Activated naive CD4-positive, alpha-beta T cell treated with anti-CD3 and anti-CD28 coated beads, Interleukin-2, amount 10 ng/mL, durations not matched to agents 7 days and 5 days (primary cell): ENCODE measurements at regions not wholly inside any gene's neighbourhood (a gene's known extent, or its start where the extent isn't known, plus 50 kb on each side); places are given as distances from the start of the nearest gene placed in this dataset.
"Not testable (repeated sequence)": the region's sequence is repeated elsewhere in the genome, so short reads cannot be mapped to it uniquely, and the experiment has no call there.

Source experiments
- CTCF ChIA-PET: fragments of 350-600 bp; sonication (Branson Sonifier 250); formaldehyde crosslinking; loops from one replicate; lab custom pipeline; 2021; ENCODE audit warnings: antibody characterized with exemption; lab: Charles Lee
- DNase-seq: peaks from one replicate; pipeline ENCODE4 v3.0.0-alpha.2; 2020
- H3K27ac Mint-ChIP-seq: one replicate; pipeline ENCODE4 v1.8.0; 2021; ENCODE audit warnings: mild to moderate bottlenecking, moderate library complexity, mixed read lengths
- H3K27me3 Mint-ChIP-seq: one replicate; pipeline ENCODE4 v1.8.0; 2021; ENCODE audit warnings: mild to moderate bottlenecking, mixed read lengths
- H3K36me3 Mint-ChIP-seq: one replicate; pipeline ENCODE4 v1.8.0; 2021; ENCODE audit warnings: mixed read lengths
- H3K4me1 Mint-ChIP-seq: one replicate; pipeline ENCODE4 v1.8.0; 2021; ENCODE audit warnings: mixed read lengths
- H3K4me3 Mint-ChIP-seq: one replicate; pipeline ENCODE4 v1.8.0; 2021; ENCODE audit warnings: mild to moderate bottlenecking, moderate library complexity, mixed read lengths
- H3K9me3 Mint-ChIP-seq: one replicate; pipeline ENCODE4 v1.8.0; 2021; ENCODE audit warnings: mixed read lengths

DNA sequence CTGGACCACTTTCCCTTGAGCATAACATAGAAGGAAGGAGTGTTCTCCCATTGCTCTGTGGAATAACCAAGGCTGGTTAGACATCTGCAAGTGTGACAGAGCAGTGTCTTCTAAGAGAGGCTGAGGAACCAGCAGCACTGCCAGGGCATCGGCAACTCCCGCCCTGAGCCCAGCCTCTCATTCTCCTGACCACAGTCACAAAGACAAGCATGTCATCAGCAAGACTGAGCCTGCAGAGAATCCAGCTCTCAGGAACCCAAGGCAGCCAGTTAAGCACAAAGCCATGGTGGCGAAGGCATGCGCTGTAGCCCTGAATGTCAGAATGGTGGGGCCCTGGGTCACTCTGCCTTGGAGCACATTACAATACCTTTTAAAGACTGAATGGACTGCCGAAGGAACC is 253.9 kb downstream of the AGTPBP1 start:
- DNase-seq, result no peak
- no peak overlapping the region for H3K4me3 Mint-ChIP-seq
- no peak overlapping the region for H3K27ac Mint-ChIP-seq
- CTCF ChIA-PET, result no interaction called here
- H3K27me3 Mint-ChIP-seq, result peaks cover 10% of the 10 kb centered on the region
- H3K36me3 Mint-ChIP-seq, result no peaks in the 10 kb centered on the region
- no peaks in the 10 kb centered on the region for H3K4me1 Mint-ChIP-seq
- no peaks in the 10 kb centered on the region for H3K9me3 Mint-ChIP-seq

DNA sequence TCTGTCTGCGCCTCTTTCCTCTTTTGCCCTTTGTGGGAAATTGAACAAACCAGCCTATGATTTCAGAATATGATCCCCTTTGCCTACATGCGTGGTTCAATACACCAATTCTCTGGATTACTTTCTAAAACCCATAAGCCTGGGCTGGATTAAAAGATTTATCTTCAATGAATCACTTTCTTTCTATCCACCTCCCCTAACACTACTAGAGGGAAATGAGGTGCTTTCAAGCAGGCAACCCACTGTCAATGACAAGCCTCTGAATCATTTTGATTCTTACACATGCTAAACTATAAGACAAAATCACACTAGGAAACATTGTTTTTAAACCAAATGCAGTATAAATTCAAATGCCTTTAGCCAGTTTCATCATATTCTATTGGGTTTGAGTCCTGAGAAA is 257.5 kb downstream of the AGTPBP1 start:
- Mint-ChIP-seq H3K36me3 (no peaks in the 10 kb centered on the region), H3K9me3 (no peaks in the 10 kb centered on the region), H3K4me1 (no peaks in the 10 kb centered on the region), H3K27me3 (peaks cover 19% of the 10 kb centered on the region), H3K4me3 (no peak overlapping the region), H3K27ac (no peak overlapping the region)
- CTCF ChIA-PET, result no interaction called here
- DNase-seq, result no peak

DNA sequence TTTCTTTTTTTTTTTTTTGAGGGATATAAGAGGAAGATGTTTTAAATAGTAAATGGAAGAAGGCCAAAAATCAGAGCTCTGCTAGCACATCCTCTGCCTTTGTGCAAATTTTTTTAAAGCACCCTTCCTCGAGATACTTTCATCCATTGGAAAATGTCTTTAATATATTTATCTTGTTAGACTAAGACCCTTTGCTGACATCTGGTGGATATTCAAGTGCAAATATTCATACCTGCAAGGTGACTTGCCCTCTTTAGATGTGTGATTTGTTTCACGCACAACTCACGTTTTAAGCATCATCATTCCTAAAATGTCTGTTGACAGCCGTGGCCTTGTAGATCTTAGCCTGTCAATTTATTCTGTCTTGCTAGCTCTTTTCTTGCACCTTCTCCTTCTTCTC is 258.5 kb downstream of the AGTPBP1 start:
- Mint-ChIP-seq H3K27me3 (peaks cover 18% of the 10 kb centered on the region), H3K9me3 (no peaks in the 10 kb centered on the region), H3K27ac (no peak overlapping the region), H3K36me3 (no peaks in the 10 kb centered on the region), H3K4me3 (no peak overlapping the region), H3K4me1 (no peaks in the 10 kb centered on the region)
- CTCF ChIA-PET, result no interaction called here
- no peak for DNase-seq

DNA sequence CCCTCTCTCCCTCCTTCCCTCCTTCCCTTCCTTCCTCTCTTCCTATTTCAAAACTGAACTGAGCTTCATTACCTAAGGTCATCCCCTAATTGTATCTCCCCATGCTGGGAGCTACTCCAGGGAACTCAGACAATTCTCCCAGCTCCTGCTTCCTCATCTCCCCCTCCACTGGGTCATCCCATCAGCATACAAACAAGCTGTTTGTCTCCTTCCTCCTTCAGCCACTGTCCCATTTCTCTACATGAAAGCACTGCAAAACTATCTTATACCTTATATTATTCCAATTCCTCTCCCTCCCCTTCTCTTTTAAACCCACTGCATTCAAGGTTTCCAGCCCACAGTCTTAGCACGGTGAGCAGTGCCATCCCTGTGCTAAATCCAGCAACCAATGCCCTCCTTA is 262.4 kb downstream of the AGTPBP1 start:
- Mint-ChIP-seq H3K9me3 (peaks cover 3% of the 10 kb centered on the region), H3K4me3 (no peak overlapping the region), H3K27ac (no peak overlapping the region), H3K36me3 (no peaks in the 10 kb centered on the region), H3K27me3 (peaks cover 14% of the 10 kb centered on the region), H3K4me1 (no peaks in the 10 kb centered on the region)
- CTCF ChIA-PET, result no interaction called here
- DNase-seq, result no peak

DNA sequence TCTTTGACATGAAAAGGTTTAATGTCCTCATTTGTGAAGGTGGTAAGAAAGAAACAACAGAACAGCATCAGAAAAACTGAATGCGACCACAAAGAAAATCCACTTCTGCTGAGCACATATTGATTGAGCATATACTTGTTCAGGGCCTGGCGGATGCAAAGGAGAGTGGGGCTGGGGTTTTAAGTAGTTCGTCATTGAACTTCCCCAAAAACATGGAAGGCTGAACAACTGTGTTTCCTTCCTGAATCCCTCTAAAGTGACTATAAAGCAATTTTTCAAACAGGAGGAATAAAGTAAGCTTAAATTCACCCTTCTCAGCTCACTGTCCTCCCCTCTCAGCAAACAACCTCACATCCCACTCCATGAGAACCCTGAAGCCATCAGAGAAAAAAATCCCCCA is 262.9 kb downstream of the AGTPBP1 start:
- CTCF ChIA-PET, result no interaction called here
- Mint-ChIP-seq H3K4me3 (no peak overlapping the region), H3K4me1 (no peaks in the 10 kb centered on the region), H3K27ac (no peak overlapping the region), H3K9me3 (peaks cover 3% of the 10 kb centered on the region), H3K36me3 (no peaks in the 10 kb centered on the region), H3K27me3 (peaks cover 14% of the 10 kb centered on the region)
- DNase-seq, result no peak

DNA sequence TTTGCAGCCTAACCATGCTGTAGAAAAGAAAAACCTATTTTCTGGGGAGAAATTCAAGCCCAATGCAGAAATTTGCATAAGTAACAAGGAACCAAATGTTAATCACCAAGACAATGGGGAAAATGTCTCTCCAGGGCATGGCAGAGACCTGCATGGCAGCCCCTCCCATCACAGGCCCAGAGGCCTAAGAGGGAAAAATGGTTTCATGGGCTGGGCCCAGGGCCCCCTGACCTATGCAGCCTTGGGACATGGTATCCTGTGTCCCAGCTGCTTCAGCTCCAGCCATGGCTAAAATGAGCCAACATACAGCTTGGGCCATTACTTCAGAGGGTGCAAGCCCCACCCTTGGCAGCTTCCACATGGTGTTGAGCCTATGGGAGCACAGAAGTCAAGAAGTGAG is 266.9 kb downstream of the AGTPBP1 start:
- DNase-seq, CTCF ChIA-PET, H3K27ac Mint-ChIP-seq, H3K4me3 Mint-ChIP-seq, H3K4me1 Mint-ChIP-seq, H3K9me3 Mint-ChIP-seq, H3K27me3 Mint-ChIP-seq, H3K36me3 Mint-ChIP-seq: not testable (repeated sequence)

DNA sequence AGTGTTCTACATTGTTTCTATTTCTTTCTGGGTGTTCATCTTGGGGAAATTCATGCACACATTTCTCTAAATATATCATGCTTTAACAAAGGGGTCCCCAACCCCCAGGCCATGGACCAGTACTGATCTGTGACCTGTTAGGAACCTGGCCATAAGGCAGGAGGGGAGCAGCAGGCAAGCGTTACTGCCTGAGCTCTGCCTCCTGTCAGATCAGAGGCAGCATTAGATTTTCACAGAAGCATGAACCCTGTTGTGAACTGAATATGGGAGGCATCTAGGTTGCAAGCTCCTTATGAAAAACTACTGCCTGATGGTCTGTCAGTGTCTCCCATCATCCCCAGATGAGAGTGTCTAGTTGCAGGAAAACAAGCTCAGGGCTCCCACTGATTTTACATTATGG is 270.0 kb downstream of the AGTPBP1 start:
- CTCF ChIA-PET, result no interaction called here
- no peaks in the 10 kb centered on the region for H3K36me3 Mint-ChIP-seq
- no peaks in the 10 kb centered on the region for H3K27me3 Mint-ChIP-seq
- H3K4me1 Mint-ChIP-seq, result no peaks in the 10 kb centered on the region
- no peak overlapping the region for H3K27ac Mint-ChIP-seq
- DNase-seq, result no peak
- H3K4me3 Mint-ChIP-seq, result no peak overlapping the region
- H3K9me3 Mint-ChIP-seq, result peaks cover 3% of the 10 kb centered on the region

DNA sequence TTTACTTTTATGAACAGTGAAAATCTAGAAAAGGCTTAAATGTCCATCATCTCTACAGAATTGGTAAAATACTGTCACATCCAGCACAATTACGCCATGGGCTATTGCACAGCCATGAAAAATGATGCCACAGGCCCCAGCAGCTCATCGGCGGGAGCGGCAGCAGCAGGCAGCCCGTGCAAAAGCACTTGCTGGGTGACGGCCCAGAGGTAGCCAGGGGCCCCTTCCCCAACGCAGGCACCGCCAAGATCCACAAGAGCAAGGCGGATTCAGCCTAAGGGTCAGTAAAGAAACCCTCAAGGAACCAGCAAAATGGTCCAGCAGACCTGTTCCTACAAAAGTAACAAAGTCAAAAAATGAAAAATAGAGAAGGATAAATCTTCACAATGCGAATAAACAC is 272.7 kb downstream of the AGTPBP1 start:
- no peaks in the 10 kb centered on the region for H3K9me3 Mint-ChIP-seq
- DNase-seq, result no peak
- H3K27ac Mint-ChIP-seq, result no peak overlapping the region
- no peak overlapping the region for H3K4me3 Mint-ChIP-seq
- no peaks in the 10 kb centered on the region for H3K4me1 Mint-ChIP-seq
- CTCF ChIA-PET, result no interaction called here
- no peaks in the 10 kb centered on the region for H3K27me3 Mint-ChIP-seq
- no peaks in the 10 kb centered on the region for H3K36me3 Mint-ChIP-seq

DNA sequence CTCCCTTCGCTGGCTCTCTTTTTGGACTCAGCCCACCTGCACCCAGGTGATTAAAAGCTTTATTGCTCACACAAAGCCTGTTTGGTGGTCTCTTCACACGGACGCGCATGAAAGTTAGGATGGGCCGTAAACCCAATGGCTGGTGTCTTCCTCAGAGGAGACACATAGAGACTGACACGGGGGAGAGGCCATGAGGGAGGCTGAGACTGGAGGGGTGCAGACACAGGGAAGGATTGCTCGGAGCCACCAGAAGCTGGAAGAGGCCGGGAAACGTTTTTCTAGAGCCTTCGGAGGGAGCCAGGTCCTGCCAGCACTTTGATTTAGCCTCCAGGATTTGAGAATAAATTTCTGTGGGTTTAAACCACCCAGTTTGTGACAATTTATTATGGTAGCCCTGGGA is 274.9 kb downstream of the AGTPBP1 start:
- H3K9me3 Mint-ChIP-seq, result no peaks in the 10 kb centered on the region
- H3K4me3 Mint-ChIP-seq, result no peak overlapping the region

DNA sequence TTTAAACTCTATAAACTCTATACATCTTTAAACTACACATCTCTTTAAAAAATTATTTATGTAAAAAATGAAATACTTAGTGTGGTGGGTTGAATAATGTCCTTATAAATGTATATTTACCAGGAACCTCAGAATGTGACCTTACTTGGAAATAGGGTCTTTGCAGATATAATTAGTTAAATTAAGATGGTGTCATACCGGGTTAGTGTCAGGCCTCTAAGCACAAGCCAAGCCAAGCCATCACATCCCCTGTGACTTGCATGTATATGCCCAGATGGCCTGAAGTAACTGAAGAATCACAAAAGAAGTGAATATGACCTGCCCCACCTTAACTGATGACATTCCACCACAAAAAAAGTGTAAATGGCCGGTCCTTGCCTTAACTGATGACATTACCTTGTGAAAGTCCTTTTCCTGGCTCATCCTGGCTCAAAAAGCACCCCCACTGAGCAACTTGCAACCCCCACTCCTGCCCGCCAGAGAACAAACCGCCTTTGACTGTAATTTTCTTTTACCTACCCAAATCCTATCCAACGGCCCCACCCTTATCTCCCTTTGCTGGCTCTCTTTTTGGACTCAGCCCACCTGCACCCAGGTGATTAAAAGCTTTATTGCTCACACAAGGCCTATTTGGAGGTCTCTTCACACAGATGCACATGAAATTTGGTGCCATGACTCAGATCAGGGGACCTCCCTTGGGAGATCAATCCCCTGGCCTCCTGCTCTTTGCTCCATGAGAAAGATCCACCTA is 283.5 kb downstream of the AGTPBP1 start:
- H3K27me3 Mint-ChIP-seq, H3K4me1 Mint-ChIP-seq, H3K4me3 Mint-ChIP-seq, H3K36me3 Mint-ChIP-seq, DNase-seq, CTCF ChIA-PET, H3K9me3 Mint-ChIP-seq, H3K27ac Mint-ChIP-seq: not testable (repeated sequence)

More for the DNA sequence above, 274.9 kb downstream of the AGTPBP1 start:
- DNase-seq, result no peak
- Mint-ChIP-seq H3K36me3 (no peaks in the 10 kb centered on the region), H3K27ac (no peak overlapping the region), H3K4me1 (no peaks in the 10 kb centered on the region), H3K27me3 (no peaks in the 10 kb centered on the region)
- CTCF ChIA-PET, result no interaction called here

DNA sequence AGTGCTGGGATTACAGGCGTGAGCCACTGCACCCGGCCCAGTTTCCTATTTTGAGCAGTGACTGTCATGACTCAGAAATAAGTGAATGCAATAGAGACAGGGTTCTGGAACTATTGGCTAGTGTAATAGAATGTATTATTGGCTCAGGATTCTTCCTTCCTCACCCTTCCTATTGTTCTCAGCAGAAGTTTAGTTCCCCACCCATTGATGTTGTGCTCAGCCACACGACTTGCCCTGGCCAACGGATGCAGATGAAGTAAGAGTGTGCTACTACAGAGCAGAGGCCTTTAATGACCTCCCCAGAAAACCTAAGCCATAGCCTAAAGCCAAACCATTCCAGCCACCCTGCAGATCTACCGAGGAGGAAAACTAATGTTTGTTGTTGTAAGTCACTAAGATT is 287.9 kb downstream of the AGTPBP1 start:
- H3K9me3 Mint-ChIP-seq, result no peaks in the 10 kb centered on the region
- no peaks in the 10 kb centered on the region for H3K27me3 Mint-ChIP-seq
- H3K36me3 Mint-ChIP-seq, result no peaks in the 10 kb centered on the region
- DNase-seq, result no peak
- no peaks in the 10 kb centered on the region for H3K4me1 Mint-ChIP-seq
- CTCF ChIA-PET, result no interaction called here
- H3K27ac Mint-ChIP-seq, result no peak overlapping the region
- H3K4me3 Mint-ChIP-seq, result no peak overlapping the region

DNA sequence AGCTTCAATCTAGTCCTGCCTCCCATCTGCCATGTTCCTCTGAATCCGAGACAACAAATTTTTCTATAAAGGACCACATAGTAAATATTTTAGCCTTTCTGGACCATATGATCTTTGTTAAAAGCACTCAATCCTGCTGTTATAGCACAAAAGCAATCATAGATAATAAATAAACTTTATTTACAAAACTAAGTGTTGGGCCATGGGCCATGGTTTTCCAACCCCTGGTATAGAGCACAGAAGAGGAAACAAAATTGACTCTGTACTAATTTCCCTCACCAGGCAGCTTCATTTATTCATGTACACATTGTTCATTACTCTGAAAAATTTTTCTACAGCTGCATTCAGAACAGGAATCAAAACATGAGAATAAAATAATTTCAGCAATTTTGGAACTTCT is 288.9 kb downstream of the AGTPBP1 start:
- Mint-ChIP-seq H3K9me3 (no peaks in the 10 kb centered on the region), H3K27ac (no peak overlapping the region), H3K4me3 (no peak overlapping the region), H3K27me3 (no peaks in the 10 kb centered on the region), H3K36me3 (no peaks in the 10 kb centered on the region), H3K4me1 (no peaks in the 10 kb centered on the region)
- no peak for DNase-seq
- CTCF ChIA-PET, result interaction anchor here (0.6 kb wide), 1 partner anchor 23 kb away, joined by 3 read pairs; no protein-coding TSS in a partner anchor

DNA sequence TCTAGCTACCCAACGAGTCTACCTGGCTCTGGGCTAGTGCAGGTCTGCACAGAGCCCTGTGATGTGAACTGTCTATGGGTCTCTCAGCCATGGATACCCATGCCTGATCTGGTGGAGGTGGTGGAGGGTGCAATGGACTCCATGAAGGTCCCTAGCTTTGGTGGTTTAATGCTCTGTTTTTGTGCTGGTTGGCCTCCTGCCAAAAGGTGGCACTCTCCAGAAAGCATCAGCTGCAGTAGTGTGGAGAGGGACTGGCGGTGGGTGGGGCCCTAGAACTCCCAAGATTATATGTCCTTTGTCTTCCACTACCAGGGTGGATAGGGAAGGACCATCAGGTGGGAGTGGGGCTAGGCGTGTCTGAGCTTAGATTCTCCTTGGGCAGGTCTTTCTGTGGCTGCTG is 290.1 kb downstream of the AGTPBP1 start:
- H3K27ac Mint-ChIP-seq, result no peak overlapping the region
- no peak for DNase-seq
- no peak overlapping the region for H3K4me3 Mint-ChIP-seq
- H3K36me3 Mint-ChIP-seq, result no peaks in the 10 kb centered on the region
- CTCF ChIA-PET, result no interaction called here
- H3K4me1 Mint-ChIP-seq, result no peaks in the 10 kb centered on the region
- no peaks in the 10 kb centered on the region for H3K9me3 Mint-ChIP-seq
- no peaks in the 10 kb centered on the region for H3K27me3 Mint-ChIP-seq

DNA sequence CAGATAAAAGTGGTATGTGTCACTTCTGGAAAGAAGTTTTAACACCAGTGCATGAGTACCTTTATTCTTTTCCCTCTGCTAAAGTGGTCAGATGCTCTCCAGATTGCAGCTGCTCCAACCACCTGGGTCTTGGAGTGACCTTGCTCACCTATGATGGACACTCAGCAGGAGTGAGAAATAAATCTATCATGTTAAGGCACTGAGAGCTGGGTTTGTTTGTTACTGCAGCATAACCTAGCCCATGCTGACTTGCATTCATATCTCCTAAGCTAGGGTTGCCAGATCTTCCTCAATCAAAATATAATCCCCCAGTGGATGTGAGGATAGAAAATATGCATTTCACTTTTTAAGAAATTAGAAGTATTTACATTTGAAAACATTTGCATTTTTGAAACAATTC is 295.9 kb downstream of the AGTPBP1 start:
- CTCF ChIA-PET, result no interaction called here
- no peaks in the 10 kb centered on the region for H3K4me1 Mint-ChIP-seq
- no peaks in the 10 kb centered on the region for H3K9me3 Mint-ChIP-seq
- no peaks in the 10 kb centered on the region for H3K36me3 Mint-ChIP-seq
- no peak overlapping the region for H3K27ac Mint-ChIP-seq
- H3K4me3 Mint-ChIP-seq, result no peak overlapping the region
- no peaks in the 10 kb centered on the region for H3K27me3 Mint-ChIP-seq
- no peak for DNase-seq

DNA sequence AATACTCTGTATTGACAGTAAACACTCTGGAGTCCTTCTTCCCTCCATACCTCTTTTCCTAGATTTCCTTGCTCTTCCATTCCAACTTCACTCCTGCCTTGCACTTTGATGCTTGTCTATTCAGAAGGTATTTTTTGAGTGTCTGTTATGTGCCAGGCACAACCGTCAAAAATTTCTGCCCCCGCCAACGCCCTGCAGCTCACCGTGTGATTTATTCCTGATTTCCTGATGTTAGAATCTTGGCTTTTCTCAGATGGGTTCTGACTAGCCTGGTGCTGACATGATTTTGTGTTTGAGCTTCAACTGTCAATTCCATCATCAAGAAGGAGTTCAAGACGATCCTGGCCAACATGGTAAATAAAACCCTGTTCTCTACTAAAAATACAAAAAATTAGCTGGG is 297.5 kb downstream of the AGTPBP1 start:
- Mint-ChIP-seq H3K4me1 (no peaks in the 10 kb centered on the region), H3K9me3 (no peaks in the 10 kb centered on the region), H3K27ac (no peak overlapping the region), H3K4me3 (no peak overlapping the region), H3K27me3 (no peaks in the 10 kb centered on the region), H3K36me3 (no peaks in the 10 kb centered on the region)
- CTCF ChIA-PET, result no interaction called here
- DNase-seq, result no peak

DNA sequence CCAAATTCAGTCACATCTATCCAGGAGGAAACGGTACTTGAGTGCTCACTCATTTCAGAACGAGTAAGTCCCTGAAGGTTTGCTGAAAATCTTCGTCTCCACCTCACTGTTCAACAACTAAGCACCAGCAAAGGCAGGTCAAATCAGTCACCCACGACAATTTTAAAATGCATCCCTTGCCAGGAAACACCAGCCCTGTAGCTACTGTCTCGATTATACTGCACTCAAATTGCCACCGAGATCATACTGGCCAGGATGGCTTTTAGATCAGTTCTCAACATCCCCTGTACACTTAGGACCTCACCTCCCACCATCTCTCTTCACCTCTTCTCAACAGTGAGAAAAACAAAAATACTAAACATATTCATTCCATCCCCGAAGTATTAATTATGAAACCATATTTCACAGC is 298.6 kb downstream of the AGTPBP1 start:
- no peak for DNase-seq
- CTCF ChIA-PET, result no interaction called here
- H3K27me3 Mint-ChIP-seq, result no peaks in the 10 kb centered on the region
- H3K36me3 Mint-ChIP-seq, result no peaks in the 10 kb centered on the region
- H3K4me1 Mint-ChIP-seq, result no peaks in the 10 kb centered on the region
- H3K9me3 Mint-ChIP-seq, result no peaks in the 10 kb centered on the region
- no peak overlapping the region for H3K27ac Mint-ChIP-seq
- no peak overlapping the region for H3K4me3 Mint-ChIP-seq
